ENCODE measurements at regions not wholly inside any gene's neighbourhood (a gene's known extent, or its start where the extent isn't known, plus 50 kb on each side); places are given as distances from the start of the nearest gene placed in this dataset.

DNA sequence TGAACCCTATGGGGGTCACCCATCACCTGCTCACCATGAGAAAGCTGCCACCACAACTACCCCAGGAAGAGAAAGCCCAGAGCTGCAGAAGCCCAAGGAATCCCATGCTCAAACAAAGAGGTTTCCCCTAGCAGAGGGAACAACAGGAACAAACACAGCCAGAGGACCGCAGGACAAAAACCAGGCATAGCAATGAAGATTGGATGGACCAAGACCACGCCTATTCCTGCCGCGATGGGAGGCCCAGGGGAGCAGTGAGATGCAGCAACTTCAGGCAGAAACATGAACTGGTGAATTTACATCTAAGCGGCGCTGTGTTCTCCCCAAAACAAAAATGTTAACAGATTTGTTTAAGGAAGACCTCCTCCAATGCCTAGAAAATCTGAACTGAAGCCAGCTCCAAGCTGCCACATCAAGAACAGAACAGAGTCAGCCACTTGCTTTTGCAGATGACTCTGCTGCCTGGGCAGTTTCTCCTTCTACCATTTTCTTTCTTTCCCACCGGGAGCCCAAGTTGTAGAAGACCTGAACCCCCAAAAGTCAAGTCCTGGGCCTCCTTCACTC, 134.2 kb upstream of the NEBL start:
- TF ChIP-seq, protein P1, sequence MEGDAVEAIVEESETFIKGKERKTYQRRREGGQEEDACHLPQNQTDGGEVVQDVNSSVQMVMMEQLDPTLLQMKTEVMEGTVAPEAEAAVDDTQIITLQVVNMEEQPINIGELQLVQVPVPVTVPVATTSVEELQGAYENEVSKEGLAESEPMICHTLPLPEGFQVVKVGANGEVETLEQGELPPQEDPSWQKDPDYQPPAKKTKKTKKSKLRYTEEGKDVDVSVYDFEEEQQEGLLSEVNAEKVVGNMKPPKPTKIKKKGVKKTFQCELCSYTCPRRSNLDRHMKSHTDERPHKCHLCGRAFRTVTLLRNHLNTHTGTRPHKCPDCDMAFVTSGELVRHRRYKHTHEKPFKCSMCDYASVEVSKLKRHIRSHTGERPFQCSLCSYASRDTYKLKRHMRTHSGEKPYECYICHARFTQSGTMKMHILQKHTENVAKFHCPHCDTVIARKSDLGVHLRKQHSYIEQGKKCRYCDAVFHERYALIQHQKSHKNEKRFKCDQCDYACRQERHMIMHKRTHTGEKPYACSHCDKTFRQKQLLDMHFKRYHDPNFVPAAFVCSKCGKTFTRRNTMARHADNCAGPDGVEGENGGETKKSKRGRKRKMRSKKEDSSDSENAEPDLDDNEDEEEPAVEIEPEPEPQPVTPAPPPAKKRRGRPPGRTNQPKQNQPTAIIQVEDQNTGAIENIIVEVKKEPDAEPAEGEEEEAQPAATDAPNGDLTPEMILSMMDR (IDR thresholded peaks at IDR 0.05): no peak
- TF ChIP-seq POLR2A (IDR thresholded peaks at IDR 0.05): no peak
- TF ChIP-seq POLR2AphosphoS5 (IDR thresholded peaks at IDR 0.05): no peak
